GM19328 (cell line): ENCODE measurements at regions not wholly inside any gene's neighbourhood (a gene's known extent, or its start where the extent isn't known, plus 50 kb on each side); places are given as distances from the start of the nearest gene placed in this dataset.
A peak's percentile ranks its signal among the peaks of the same experiment; 100 is the strongest.
"Not testable (repeated sequence)": the region's sequence is repeated elsewhere in the genome, so short reads cannot be mapped to it uniquely, and the experiment has no call there.

Source experiments
- ATAC-seq: cut with Tn5 transposase; IDR thresholded peaks from one replicate; pipeline ENCODE4 v1.9.1; 2021; ENCODE audit warnings: mild to moderate bottlenecking, moderate library complexity; ENCODE audit not compliant: unreplicated experiment

DNA sequence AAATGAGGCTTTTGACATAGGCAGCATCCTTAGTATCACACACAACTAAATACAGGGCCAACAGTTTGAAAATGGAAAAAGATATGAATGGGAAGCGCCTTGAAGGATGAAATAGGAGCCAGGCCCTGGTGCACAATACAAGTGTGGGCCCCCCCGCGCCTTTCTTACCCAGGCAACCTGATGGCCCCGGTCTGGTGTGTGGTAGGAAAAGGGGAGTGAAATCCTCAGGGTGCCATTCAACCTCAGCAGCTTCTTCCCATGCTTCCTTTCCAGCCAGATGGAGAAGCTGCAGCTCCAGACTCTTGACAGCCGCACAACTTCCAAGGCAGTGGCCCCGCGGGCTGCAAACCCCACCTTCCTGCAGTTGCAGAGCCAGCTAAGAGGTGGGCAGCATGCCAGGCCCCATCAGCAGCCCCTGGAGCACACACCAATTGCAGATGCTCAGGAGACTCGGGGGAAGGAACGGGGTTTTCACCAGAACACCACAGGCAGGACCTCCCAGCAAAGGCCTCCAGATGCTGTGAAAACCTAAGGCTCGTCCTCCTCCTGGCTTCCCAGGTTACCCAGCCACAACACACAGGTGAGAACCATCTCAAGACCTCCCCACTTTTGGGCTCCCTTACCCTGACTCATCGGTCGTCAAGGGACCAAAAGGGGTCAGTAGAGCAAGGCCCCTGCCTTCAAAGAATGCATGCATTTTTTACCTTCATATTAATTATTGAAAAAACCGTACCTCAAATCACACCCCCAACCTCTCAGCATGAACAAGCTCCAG lies 101.6 kb downstream of the CPN2 start:
- ATAC-seq, result no peak

DNA sequence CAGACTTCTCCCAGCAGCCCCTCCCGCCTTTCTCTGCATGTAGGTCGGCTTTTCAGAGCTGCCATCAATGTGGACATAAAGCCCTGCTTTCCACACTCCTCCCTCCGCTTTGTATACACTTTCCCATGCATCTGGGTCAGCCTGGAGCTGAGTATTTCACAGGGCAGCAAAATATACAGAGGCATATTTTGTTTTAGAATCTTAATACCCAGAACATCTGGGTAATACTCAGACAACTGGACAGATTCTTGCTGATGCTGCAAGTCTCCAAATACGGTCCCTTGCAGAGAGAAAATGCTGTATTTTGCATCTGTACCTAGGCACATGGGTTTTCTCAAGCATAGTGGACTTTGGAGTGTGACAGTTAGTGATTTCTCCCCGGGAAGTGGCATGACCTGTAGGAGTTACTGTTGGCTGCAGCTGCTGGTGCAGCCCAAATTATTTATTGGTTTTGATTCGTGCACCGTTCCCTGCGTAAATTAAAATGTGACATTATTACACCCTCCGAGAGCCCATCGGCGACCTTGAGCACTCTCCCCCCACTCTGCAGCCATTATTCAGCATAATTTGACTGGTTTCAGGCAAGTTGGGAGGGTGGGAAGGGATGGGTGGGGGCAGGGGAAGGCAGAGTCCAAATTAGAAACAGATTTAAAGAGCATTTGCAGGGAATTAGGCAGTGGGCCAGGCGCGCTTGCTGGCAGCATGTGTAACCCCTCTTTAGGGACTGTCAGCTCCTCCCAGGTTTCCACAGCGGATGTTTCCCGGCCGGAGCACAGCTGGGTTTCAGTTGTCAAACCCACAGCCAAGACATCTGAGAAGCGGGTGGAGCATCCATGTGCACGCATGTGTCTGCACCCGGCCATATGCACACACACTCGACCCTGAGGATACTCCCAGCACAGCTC lies 100.8 kb downstream of the CPN2 start:
- no peak for ATAC-seq

GRCh38 chr3:194251007-194251406 lies 100.1 kb downstream of the CPN2 start:
- ATAC-seq, result no peak

DNA sequence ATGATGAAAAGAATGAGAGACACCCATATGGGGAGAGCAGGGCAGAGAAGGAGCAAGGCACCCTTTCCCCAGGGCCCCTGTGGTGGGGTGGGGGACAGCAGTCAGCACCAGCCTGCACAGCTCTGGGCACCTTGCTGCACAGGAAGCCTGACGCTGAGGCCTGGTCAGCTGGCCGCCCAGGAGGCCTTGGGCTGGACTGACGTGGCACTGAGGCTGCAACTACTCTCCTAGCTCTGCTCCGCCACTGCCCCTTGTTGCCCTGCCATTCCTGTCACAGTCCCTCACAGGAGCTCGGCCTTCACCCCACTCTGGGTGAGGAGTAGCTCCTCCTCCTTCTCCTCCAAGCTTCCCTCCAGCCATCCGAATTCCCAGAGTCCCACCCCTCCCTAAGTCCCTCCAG lies 99.7 kb downstream of the CPN2 start:
- ATAC-seq, result no peak

DNA sequence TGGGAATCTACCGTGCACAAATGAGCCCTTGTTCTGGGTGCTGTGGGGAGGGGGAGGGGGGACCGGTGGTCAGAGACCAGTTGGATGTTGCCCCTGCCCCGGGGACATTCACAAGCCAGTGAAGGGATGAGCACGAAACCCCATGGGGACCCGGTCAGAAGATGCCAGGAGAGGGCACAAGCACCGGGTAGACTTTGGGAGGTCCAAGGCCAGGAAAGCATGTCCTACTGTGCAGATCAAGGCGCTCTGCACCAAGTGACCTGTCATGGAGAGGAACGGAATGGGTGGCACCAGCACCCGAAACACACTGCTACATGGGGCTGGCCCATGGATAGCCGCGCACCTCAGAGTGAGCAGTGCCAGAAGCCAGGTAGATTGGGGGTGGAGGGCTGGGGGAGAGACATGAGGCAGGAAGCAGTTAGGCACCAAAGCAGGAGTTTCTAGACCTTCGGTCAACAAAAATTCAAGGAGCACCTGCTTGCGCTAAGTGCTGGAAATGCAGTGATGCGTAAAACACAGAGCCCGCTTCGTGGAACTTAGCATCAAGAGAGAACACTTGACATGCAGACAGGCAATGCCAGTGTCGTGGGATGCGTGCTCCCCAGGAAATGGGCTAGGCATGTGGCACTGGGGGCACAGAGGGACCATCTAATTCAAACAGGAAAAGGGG lies 99.1 kb downstream of the CPN2 start:
- ATAC-seq, result no peak

GRCh38 chr3:194253270-194253669 lies 97.9 kb downstream of the CPN2 start:
- no peak for ATAC-seq

DNA sequence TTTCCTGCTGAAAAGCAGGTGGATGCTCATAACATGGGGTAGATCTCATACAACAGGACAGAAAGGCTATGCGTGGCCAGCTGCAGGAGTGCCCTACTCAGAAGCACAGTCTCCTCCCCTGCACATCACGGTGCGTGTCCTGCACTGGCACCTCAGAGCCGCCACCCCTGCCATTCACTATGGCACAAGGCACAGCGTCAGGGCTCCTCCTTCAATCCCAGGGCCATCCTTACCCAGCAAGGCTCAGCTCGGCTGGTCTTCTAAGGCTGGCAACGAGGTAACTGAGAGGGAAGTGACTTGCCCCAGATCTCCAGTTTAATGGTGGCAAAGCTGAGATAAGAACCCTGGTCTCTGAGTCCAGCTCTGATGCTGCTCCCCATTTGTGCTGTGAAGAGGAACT lies 97.1 kb downstream of the CPN2 start:
- ATAC-seq, result no peak

DNA sequence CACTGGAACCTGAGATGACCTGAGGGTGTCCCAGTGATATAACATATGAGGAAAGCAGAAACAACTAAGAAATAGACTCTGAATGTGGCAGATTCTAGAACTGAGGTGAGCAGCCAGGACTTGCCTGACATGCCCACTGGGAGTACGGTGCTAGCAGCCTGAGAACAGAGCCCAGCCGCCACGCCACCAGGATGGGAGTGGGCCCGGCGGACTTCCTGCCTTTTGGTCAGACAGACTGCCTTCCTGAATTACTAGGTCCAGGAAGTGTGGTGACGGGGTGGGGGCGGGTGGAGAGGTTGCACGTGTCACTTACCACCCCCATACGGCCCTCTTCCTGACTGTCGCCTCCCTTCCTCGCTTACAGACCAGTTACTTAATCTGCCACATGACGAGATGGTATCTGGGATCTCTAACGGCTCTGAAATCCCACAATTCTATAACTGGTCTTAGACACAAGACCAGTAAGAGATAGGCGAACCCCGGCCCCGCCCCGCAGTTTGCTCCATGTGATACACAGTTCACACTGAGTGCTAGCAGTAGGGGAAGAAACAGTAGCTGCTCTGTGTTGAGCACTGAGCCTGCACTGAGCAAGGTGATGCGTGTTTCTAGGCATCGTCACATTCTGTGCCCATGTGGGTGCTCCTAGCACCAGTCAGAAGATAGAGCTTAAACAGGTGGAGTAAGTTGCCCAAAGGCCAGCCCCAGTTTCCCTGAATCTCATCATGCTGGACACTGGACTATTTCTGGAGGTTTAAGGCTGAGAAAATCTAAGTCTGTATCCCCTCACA lies 95.7 kb downstream of the CPN2 start:
- peak; percentile 65 for ATAC-seq

- no peak for ATAC-seq
Observed at GRCh38 chr3:194256040-194256945, 94.8 kb downstream of the CPN2 start.

- ATAC-seq, result no peak
Observed at GRCh38 chr3:194257151-194257621, 93.9 kb downstream of the CPN2 start.

- no peak for ATAC-seq
Observed at GRCh38 chr3:194257916-194258668, 93.0 kb downstream of the CPN2 start.

- ATAC-seq, result no peak
Observed at GRCh38 chr3:194259982-194260766, 91.0 kb downstream of the CPN2 start.

DNA sequence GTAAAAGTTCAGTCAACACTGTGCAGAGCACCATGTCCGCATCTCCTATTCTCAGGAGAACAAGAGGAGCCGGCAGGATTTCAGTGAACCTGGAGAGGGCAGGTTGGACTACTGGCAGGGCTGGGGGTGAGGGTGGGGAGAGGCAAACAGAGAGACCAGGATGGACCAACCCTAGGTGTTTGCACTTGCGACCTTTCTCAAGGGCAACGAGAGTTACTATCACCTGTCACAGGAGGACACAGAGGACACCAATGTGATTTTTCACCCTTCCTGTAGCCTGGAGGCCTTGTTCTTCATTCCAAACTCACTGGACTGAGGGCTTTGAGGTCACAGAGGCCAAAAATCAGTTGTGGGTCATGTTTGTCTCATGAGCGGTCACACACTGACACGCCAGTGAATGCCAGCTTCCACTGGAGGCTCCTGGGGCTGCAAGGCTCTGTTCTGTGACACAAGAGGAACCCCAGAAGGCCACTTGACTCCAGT lies 89.5 kb downstream of the CPN2 start:
- no peak for ATAC-seq

DNA sequence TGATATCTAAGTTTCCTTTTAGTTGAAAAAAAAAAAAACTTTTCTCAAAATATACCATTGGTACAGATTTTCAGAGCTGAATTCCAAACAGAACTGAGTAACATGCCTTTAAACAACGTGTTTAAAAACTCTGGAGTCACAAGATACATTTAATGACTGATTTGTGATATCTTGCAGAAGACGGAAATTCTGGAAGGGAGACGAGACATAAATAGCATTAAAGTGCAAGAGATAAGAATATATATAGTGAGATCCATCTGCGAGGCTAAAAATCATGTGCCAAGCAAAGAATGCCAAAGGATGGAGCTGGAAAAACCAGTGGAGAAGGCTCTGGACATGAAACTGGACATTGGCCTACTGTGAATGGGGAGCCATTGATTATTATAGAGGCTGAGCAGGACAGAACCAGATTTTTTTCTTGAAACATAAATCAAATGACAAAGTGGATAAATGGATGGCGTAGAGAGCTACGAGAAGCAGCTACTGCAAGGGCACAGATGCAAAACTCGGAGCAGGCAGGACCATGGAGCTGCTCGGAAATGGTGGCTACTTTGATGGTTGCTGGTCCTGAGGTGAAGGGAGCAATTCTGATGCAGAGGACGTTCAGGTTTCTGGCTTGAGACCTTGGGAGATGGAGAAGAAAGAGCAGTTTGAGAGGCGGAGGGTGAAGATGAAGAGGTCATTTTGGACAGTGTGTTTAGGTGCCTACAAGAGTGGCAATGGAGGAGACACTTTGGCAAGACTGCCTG lies 88.8 kb downstream of the CPN2 start:
- ATAC-seq, result no peak

DNA sequence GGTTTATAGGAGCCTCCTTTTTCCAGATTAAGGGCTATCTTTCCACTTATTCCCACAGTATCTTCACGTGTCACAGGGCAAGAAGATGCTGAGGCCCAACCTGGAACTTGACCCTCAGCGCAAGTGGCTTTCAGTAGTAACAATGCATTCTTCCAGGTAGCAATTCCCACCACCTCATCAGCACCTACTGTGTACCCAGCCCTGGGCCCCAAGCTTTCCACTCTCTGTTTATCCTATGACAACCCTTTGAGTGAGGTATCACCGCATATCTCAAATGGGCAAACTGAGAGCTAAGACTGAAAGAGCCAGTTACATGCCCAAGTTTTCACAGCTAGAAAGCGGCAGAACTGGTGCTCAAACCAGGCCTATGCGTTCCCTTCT lies 88.2 kb downstream of the CPN2 start:
- no peak for ATAC-seq

DNA sequence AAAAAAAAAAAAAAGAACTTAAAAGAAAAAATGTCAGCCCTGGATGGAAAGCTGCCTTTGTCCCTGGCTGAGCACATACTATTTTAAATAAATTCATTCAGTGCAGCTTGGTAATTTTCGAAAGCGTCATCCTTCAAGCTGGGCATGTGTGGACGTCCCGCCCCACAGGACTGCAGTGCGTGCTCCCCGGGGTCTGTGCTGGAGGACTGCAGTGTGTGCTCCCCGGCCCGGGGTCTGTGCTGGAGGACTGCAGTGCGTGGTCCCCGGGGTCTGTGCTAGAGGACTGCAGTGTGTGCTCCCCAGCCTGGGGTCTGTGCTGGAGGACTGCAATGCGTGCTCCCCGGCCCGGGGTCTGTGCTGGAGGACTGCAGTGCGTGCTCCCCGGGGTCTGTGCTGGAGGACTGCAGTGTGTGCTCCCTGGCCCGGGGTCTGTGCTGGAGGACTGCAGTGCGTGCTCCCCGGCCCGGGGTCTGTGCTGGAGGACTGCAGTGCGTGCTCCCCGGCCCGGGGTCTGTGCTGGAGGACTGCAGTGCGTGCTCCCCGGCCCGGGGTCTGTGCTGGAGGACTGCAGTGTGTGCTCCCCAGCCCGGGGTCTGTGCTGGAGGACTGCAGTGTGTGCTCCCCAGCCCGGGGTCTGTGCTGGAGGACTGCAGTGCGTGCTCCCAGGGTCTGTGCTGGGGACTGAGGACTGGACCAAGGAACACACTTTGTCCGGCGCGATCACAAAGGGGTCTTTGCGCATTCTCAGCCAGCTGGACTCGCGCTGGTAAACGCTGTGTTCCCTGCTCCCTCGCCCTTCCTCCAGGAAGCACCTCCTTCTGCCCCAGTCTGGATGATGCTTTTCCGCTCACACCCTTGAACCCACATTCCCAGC lies 86.3 kb downstream of the CPN2 start:
- not testable (repeated sequence) for ATAC-seq
